NCI-H128 (cell line): ENCODE measurements at regions not wholly inside any gene's neighbourhood (a gene's known extent, or its start where the extent isn't known, plus 50 kb on each side); places are given as distances from the start of the nearest gene placed in this dataset.

Experiments
- DNase-seq: peaks from one replicate; lab custom pipeline; 2025; ENCODE audit not compliant: unreplicated experiment; lab: John Stamatoyannopoulos, UW

DNA sequence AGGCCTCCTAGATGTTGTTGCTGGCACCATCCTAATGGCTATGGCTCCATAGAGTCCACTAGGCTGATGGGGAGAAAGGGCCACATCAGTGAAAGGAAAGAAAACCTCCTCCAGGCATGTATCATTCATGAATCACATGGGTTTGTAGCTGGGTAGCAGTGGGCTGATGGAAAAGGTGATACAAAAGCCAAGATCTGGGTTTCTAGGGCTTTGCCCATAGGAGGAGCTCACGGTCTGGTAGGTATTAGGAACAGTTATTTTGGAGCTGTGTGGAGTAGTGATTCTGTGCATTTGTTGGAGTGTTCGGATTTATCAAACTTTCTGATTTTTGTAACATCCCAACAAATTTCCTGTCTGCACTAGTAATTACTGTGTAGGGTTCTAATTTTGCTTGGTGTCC is 259.2 kb downstream of the SLC4A3 start:
- no peak for DNase-seq

DNA sequence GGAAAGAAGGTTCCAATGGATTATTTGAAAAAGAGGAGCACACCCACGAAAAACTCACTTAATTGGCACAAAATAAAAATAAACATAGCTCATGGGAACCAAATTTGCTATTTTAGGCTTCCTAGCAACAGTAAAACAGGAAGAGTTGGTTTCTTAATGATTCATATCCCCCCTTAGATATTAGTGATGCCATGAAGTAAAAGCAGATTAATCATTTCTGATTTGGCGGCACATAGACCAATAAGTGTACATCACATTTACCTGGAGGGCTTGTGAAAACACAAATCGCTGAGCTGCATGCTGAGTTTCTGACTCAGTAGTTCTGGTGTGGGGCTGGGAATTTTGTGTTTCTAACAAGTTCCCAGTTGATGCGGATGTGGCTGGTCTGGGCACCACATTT is 260.4 kb downstream of the SLC4A3 start:
- DNase-seq, result no peak

DNA sequence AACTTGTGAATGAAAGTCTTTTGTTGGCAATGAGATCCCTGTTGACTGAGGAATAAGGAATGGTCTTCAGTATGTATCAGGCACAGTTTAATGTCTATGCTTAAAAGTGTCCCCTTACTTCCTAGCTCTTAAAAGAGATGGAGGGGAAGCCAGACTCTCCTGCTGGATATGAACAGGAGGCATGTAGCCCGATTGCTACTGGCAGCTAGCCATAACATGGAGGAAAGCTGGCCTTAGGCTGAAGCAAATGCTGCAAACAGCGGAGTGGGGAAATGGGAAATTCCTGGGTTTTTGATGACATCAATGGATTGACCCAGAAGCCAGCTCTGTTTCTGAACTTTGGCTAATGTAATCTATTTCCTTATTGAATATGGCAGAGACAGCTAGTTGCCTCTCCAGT is 266.1 kb downstream of the SLC4A3 start:
- DNase-seq, result no peak

DNA sequence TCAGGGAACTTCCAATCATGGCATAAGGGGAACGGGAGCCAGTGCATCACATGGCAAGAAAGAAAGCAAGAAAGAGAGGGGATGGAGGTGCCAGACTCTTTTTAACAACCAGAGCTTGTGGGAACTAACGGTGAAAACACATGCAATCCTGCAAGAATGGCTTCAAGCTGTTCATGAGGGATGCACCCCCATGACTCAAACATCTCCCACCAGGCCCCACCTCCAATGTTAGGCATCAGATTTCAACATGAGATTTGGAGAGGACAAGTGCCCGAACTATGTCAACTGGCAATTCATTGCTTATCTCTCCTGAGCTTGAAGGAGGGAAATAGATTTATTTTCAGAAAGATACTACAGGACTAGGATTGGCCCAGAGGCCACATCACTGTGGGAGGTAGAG is 270.0 kb downstream of the SLC4A3 start:
- no peak for DNase-seq

DNA sequence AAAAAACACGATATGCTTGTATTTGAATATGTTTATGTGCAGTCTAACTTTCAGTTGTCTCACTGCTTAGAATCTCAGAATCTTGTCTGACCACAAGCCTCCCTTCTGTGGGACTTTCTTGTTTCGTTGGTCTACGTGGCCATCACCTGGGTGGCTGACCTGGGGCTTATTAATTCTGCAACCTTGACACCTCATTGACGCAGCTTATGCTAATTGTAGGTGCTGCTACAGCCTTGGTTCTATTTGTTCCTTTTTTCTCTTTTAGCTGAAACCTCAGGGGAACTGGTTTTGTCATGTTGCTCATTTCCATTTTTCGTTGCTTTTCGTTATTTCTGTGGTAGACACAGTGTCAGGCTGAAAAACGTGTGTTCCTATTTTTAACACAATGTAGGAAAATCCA is 273.7 kb downstream of the SLC4A3 start:
- DNase-seq, result no peak

- DNase-seq, result no peak
Measured at GRCh38 chr2:219902891-219903552, 275.6 kb downstream of the SLC4A3 start.

DNA sequence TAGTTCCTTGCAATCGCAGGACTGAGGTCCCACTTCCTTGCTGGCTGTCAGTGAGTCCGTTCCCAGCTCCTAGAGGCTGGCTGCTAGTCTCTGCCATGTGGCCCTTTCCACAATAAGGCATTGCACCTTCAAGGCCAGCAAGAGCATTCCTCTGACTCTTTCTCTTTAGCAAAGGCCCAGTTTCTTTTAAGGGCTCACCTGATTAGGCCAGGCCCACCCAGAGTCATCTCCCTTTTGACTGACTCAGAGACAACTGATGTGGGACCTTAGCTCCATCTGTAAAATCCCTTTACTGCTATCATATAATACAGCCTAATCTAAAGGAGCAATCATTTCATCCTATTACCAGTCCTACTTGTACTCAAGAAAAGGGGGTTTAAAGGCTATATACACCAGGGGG is 278.2 kb downstream of the SLC4A3 start:
- no peak for DNase-seq

DNA sequence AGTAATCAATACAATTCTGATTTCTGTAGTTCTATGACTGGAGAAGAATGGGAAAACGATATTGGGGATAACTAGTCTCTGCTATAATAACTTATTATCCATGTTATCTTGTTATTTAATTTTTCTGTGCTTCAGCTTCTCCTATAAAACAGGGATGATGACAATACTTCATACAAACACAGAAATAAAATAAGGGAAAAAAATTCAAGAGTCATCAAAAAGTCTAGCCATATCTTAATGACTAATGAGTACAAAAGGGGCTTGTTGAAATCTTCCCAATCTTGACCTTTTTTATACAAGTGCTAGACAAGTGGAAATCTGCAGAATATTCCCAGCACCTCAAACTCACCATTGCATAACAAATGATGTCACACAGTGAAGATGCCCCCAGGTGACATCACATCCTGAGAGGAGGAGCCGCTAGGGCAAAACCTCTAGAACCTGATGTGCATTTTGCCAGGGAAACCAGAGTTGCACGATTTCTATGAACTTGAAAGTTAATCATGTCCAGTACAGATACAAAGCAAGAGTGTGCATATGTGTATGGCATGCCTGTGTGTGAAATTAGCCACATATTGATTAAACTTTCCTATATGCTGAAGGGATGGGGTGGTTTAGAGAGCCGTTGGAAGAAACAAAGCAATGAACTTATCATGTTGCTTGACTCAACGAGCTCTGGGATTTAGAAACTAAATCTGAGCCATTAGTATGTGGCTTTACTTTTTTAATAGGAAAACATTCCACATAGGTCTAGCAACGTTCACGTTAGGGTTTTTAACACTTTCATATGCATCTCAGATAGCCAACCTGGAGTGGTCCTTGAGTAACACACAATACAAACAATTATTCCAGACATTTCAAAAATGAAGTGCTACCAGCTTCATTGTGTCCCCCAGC is 278.9 kb downstream of the SLC4A3 start:
- no peak for DNase-seq

- no peak for DNase-seq
Measured at GRCh38 chr2:219907011-219907365, 279.6 kb downstream of the SLC4A3 start.

GRCh38 chr2:219908538-219908937 is 281.1 kb downstream of the SLC4A3 start:
- no peak for DNase-seq

GRCh38 chr2:219911541-219911940 is 284.1 kb downstream of the SLC4A3 start:
- no peak for DNase-seq

- DNase-seq, result no peak
Measured at GRCh38 chr2:219912491-219912921, 285.1 kb downstream of the SLC4A3 start.

DNA sequence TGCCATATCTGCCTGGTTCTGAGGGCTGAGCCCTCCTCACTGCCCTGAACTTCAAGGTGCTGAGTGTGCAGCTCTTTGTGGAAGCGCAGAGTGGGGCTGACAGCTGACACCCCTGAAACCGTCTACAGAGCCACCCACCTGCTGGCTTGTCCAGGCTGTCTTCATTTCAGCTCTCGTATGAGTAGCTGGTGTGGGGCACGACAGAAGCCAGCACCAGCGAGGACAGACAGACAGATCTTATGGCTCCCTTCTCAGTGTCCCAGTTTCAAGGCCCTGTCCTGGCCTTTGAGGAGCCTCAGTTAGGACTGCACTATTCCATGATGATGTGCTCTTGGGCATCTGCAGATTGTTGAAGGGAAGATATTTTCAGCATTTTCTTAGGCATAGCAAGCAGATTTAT is 287.1 kb downstream of the SLC4A3 start:
- DNase-seq, result no peak

DNA sequence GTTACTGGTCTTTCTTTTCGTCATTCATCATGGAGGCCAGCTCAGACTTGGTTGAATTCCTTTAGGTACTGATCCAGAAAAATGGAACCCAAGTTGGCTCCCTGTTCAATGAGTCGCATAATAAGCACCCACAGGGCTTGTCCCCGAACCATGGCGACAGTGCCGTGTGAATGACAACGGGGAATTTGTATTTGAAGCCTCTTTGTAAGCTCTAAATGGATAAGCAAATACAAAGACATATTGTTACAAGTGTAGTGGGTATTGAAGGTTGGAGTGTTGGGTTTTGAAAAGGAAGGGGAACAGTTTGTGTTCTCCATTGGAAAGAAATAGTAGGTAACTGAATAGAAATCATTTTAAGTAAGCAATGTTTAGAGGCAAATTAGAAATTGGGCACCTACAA is 288.9 kb downstream of the SLC4A3 start:
- DNase-seq, result no peak

- DNase-seq, result no peak
Measured at GRCh38 chr2:219916726-219917440, 289.5 kb downstream of the SLC4A3 start.

GRCh38 chr2:219918254-219918653 is 290.8 kb downstream of the SLC4A3 start:
- DNase-seq, result no peak

DNA sequence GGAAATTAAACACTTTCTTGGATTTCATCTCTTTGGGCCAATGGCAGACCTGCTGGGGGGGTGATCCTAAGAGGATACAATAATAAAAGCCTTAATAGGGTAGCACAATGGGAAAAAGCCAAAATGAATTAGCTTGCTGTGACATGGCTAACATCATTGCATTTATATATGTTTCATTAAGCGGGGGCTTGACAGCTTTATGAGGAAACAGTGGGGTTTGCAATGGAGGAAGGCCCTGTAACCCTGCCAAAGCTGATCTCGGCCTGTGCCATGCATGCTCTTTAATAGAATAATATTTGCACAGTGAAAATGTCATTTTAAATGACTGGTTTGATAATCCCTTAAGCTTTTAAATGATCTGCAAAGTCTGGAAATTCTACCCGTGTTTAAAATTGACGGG is 291.5 kb downstream of the SLC4A3 start:
- no peak for DNase-seq

DNA sequence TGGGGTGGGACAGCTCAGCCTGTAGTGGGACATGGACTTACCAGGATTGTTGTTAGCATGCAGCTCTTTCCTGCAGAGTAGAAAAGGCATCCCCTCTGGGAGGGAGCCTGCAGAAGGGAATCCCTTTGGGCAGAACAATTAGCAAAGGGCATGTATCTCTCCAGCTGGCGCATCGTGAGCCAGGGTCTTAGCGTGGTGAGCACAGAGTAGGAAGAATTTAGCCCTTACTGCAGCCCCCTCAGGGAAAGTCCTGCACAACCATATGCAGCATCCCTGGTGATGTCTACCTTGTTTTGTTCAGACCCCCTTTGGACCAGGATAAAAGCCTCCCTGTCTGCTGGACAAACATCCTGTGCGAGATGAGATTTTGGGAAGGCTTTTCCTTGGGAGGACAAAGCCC is 292.1 kb downstream of the SLC4A3 start:
- DNase-seq, result no peak

GRCh38 chr2:219929835-219930234 is 302.4 kb downstream of the SLC4A3 start:
- no peak for DNase-seq

GRCh38 chr2:219939647-219940046 is 312.2 kb downstream of the SLC4A3 start:
- no peak for DNase-seq

DNA sequence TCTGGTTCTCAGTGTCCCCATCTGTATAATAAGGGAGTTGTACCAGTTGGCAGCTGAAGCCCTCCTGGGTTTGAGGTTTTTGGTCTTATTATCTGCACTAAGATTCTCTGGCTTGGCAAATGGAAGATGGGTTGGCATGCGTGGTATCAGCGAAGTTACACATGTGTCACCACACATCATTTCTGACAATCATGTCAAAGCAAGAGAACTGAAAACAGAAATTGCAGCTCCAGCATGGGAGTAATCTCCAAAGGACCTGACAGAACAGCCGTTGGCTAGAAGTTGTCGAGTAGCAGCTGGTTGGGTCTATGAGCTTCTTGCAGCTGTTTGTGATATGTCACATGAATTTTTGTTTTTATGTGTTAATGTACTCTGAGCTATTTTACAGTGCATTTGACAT is 317.4 kb downstream of the SLC4A3 start:
- no peak for DNase-seq

GRCh38 chr2:219946021-219946420 is 318.6 kb downstream of the SLC4A3 start:
- no peak for DNase-seq
